DND-41 (cell line): ENCODE measurements at regions not wholly inside any gene's neighbourhood (a gene's known extent, or its start where the extent isn't known, plus 50 kb on each side); places are given as distances from the start of the nearest gene placed in this dataset.

Experiments
- ATAC-seq: fragments of 200-7000 bp; cut with Tn5 transposase; 3 replicates; pipeline ENCODE4 v1.9.1; 2021; ENCODE audit warnings: low read depth; ENCODE audit not compliant: insufficient read depth
- DNase-seq: peaks from one replicate; pipeline ENCODE4 v3.0.0-alpha.2; 2020
- H2AFZ ChIP-seq: 2 replicates; pipeline ENCODE4 v1.6.0; 2012; ENCODE audit warnings: low read depth, low read length
- H3K27ac ChIP-seq: 2 replicates; pipeline ENCODE4 v1.5.1; 2012; ENCODE audit warnings: low read length, inconsistent platforms
- H3K27me3 ChIP-seq: fragments of 200-600 bp; sonication (generic); 2 replicates; pipeline ENCODE4 v1.6.0; 2012; ENCODE audit warnings: low read length, mild to moderate bottlenecking, inconsistent platforms; ENCODE audit not compliant: insufficient read depth, poor library complexity
- H3K36me3 ChIP-seq: 2 replicates; pipeline ENCODE4 v1.5.1; 2012; ENCODE audit warnings: low read length, inconsistent platforms; ENCODE audit not compliant: insufficient read depth
- H3K4me1 ChIP-seq: 2 replicates; pipeline ENCODE4 v1.5.1; 2012; ENCODE audit warnings: mild to moderate bottlenecking, low read length; ENCODE audit not compliant: insufficient read depth
- H3K4me2 ChIP-seq: 2 replicates; pipeline ENCODE4 v1.6.0; 2012; ENCODE audit warnings: mild to moderate bottlenecking, moderate library complexity, low read length, inconsistent platforms; ENCODE audit not compliant: insufficient read depth
- H3K4me3 ChIP-seq, 2 experiments: fragments of 200-600 bp in 1 of 2; shearing (Covaris generic) in 1 of 2; 2 replicates each; pipeline ENCODE4 v1.5.1; 2012 to 2016; ENCODE audit warnings: inconsistent platforms in 2 of 2, low read length in 2 of 2, mild to moderate bottlenecking in 2 of 2, low read depth in 1 of 2, moderate library complexity in 1 of 2
- H3K79me2 ChIP-seq: 2 replicates; pipeline ENCODE4 v1.6.0; 2012; ENCODE audit warnings: low read length, inconsistent platforms; ENCODE audit not compliant: insufficient read depth
- H3K9ac ChIP-seq: 2 replicates; pipeline ENCODE4 v1.6.0; 2012; ENCODE audit warnings: low read depth, mild to moderate bottlenecking, inconsistent platforms, low read length, moderate library complexity
- H3K9me3 ChIP-seq: 2 replicates; pipeline ENCODE4 v1.5.1; 2012; ENCODE audit warnings: low read length, moderate library complexity, mild to moderate bottlenecking, inconsistent platforms; ENCODE audit not compliant: insufficient read depth, severe bottlenecking
- H4K20me1 ChIP-seq: 2 replicates; pipeline ENCODE4 v1.6.0; 2012; ENCODE audit warnings: low read length; ENCODE audit not compliant: insufficient read depth
- CTCF ChIP-seq: IDR thresholded peaks from 2 replicates; pipeline ENCODE4 v1.5.1; 2012; ENCODE audit warnings: borderline replicate concordance, low read length, moderate library complexity, mild to moderate bottlenecking; ENCODE audit not compliant: poor library complexity, severe bottlenecking; ENCODE audit errors: extremely low read depth
- EZH2 ChIP-seq: IDR thresholded peaks from 3 replicates; pipeline ENCODE4 v1.6.1; 2012; ENCODE audit warnings: borderline replicate concordance, low read depth, mild to moderate bottlenecking, moderate library complexity, low read length, inconsistent platforms; ENCODE audit not compliant: severe bottlenecking

GRCh38 chr13:87872813-87873212 lies 201.6 kb downstream of the SLITRK5 start:
- Histone ChIP-seq H3K9ac (no peak overlapping the region), H3K79me2 (no peaks in the 10 kb centered on the region)
- no peak for TF ChIP-seq CTCF
- no peak for TF ChIP-seq EZH2

GRCh38 chr13:87877477-87877876 lies 206.3 kb downstream of the SLITRK5 start:
- no peak for ATAC-seq

More at GRCh38 chr13:87872813-87873212, 201.6 kb downstream of the SLITRK5 start:
- H3K4me1 ChIP-seq: no peaks in the 10 kb centered on the region
- no peaks in the 10 kb centered on the region for H3K36me3 ChIP-seq
- DNase-seq: no peak
- no peaks in the 10 kb centered on the region for H3K9me3 ChIP-seq
- H3K27ac ChIP-seq: no peak overlapping the region
- no peak overlapping the region for H3K4me2 ChIP-seq
- no peaks in the 10 kb centered on the region for H4K20me1 ChIP-seq
- ATAC-seq: no peak
- no peak overlapping the region for H3K4me3 ChIP-seq
- H2AFZ ChIP-seq: no peak overlapping the region
- H3K27me3 ChIP-seq: no peaks in the 10 kb centered on the region

GRCh38 chr13:87878706-87879105 lies 207.5 kb downstream of the SLITRK5 start:
- DNase-seq (no peak), ATAC-seq (no peak)
- Histone ChIP-seq H3K79me2 (no peaks in the 10 kb centered on the region), H3K36me3 (no peaks in the 10 kb centered on the region), H2AFZ (no peak overlapping the region), H3K27ac (no peak overlapping the region), H3K4me1 (no peaks in the 10 kb centered on the region), H3K9ac (no peak overlapping the region), H4K20me1 (no peaks in the 10 kb centered on the region), H3K9me3 (no peaks in the 10 kb centered on the region), H3K4me2 (no peak overlapping the region), H3K27me3 (no peaks in the 10 kb centered on the region), H3K4me3 (no peak overlapping the region)
- TF ChIP-seq CTCF (no peak), EZH2 (no peak)

More at GRCh38 chr13:87877477-87877876, 206.3 kb downstream of the SLITRK5 start:
- H3K27ac ChIP-seq: no peak overlapping the region
- no peaks in the 10 kb centered on the region for H3K4me1 ChIP-seq
- H2AFZ ChIP-seq: no peak overlapping the region
- no peaks in the 10 kb centered on the region for H3K36me3 ChIP-seq
- H3K4me2 ChIP-seq: no peak overlapping the region
- no peak overlapping the region for H3K4me3 ChIP-seq
- no peaks in the 10 kb centered on the region for H3K79me2 ChIP-seq
- H3K9ac ChIP-seq: no peak overlapping the region
- no peaks in the 10 kb centered on the region for H3K27me3 ChIP-seq
- TF ChIP-seq CTCF (no peak), EZH2 (no peak)
- no peaks in the 10 kb centered on the region for H4K20me1 ChIP-seq
- no peak for DNase-seq
- no peaks in the 10 kb centered on the region for H3K9me3 ChIP-seq

DNA sequence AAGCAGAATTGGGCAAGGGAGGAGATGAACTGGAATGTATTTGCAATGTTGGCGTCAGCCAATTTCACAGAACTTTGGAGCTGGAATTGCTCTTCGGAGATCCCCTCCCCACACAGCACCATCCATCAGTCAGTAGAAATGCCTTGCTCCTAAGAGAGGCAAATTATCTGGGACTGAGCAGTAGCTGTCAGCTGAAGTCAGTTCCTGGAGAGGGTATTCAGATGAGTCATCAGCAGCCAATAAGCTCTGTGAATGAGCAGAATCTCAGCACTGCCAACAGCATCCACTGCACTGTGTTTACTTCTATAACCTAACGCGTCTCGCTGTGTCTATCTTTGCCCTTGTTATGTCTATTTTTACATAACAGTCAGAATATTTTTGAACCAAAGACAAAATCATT lies 213.7 kb downstream of the SLITRK5 start:
- no peak overlapping the region for H3K4me2 ChIP-seq
- TF ChIP-seq CTCF: no peak
- TF ChIP-seq EZH2: no peak
- no peak overlapping the region for H3K9ac ChIP-seq
- DNase-seq: no peak
- H3K27ac ChIP-seq: no peak overlapping the region
- ATAC-seq: no peak
- no peaks in the 10 kb centered on the region for H3K79me2 ChIP-seq
- H4K20me1 ChIP-seq: no peaks in the 10 kb centered on the region
- no peaks in the 10 kb centered on the region for H3K36me3 ChIP-seq
- no peaks in the 10 kb centered on the region for H3K27me3 ChIP-seq
- no peak overlapping the region for H2AFZ ChIP-seq
- H3K9me3 ChIP-seq: no peaks in the 10 kb centered on the region
- H3K4me3 ChIP-seq: no peak overlapping the region
- no peaks in the 10 kb centered on the region for H3K4me1 ChIP-seq
